GM12878 (cell line): ENCODE measurements at regions not wholly inside any gene's neighbourhood (a gene's known extent, or its start where the extent isn't known, plus 50 kb on each side); places are given as distances from the start of the nearest gene placed in this dataset.

Experiments used
- ATAC-seq: fragments of 200-7000 bp; cut with Tn5 transposase; 3 replicates; pipeline ENCODE4 v1.9.1; 2020; ENCODE audit warnings: mild to moderate bottlenecking, moderate library complexity
- BruUV-seq: library from RNA; stranded (reverse); fragments of 400-500 nt; replicated peaks from 2 replicates; lab custom pipeline; 2021; lab: Mats Ljungman, UMichigan
- CTCF ChIA-PET: fragments of 300-600 bp; sonication (Branson Sonifier 250); formaldehyde crosslinking; extraction: SDS; loops from one replicate; lab custom pipeline; 2021; ENCODE audit warnings: inconsistent platforms; lab: Yijun Ruan, JAX
- POLR2A ChIA-PET: fragments of 350-600 bp; formaldehyde crosslinking; extraction: SDS; loops from one replicate; lab custom pipeline; 2021; ENCODE audit warnings: inconsistent platforms; lab: Charles Lee
- RAD21 ChIA-PET: fragments of 300-600 bp; sonication (Branson Sonifier 250); formaldehyde crosslinking; loops from one replicate; lab custom pipeline; 2023; ENCODE audit warnings: antibody characterized with exemption; ENCODE audit not compliant: unreplicated experiment; lab: Charles Lee
- SMC1A ChIA-PET: fragments of 300-600 bp; sonication (Branson Sonifier 250); formaldehyde crosslinking; loops from one replicate; lab custom pipeline; 2023; ENCODE audit not compliant: unreplicated experiment, uncharacterized antibody; lab: Charles Lee
- DNase-seq: peaks from one replicate; pipeline ENCODE4 v3.0.0-alpha.2; 2011; ENCODE audit warnings: low read depth, low spot score
- FAIRE-seq: peaks from 3 replicates; lab custom pipeline; 2011; peaks lifted over from hg19 to GRCh38; lab: Jason Lieb, UNC
- H2AFZ ChIP-seq: 2 replicates; pipeline ENCODE4 v1.6.0; 2011; ENCODE audit warnings: low read depth, low read length, control low read depth; ENCODE audit not compliant: control insufficient read depth
- H3K27ac ChIP-seq: 2 replicates; pipeline ENCODE4 v1.5.1; 2011; ENCODE audit warnings: control low read depth; ENCODE audit not compliant: control insufficient read depth, insufficient read depth
- H3K27me3 ChIP-seq, 2 experiments: replicated peaks in 1 of 2; 2 replicates each; pipeline versions ENCODE4 v1.6.0 to v1.6.1; 2011; ENCODE audit warnings: low read length in 1 of 2; ENCODE audit not compliant: control insufficient read depth in 2 of 2, insufficient read depth in 2 of 2
- H3K36me3 ChIP-seq, 2 experiments: 2 replicates each; pipeline ENCODE4 v1.5.1; 2011; ENCODE audit warnings: low read length in 1 of 2; ENCODE audit not compliant: control insufficient read depth in 2 of 2, insufficient read depth in 2 of 2
- H3K4me1 ChIP-seq: 2 replicates; pipeline ENCODE4 v1.6.1; 2011; ENCODE audit warnings: mild to moderate bottlenecking, low read length, moderate library complexity, mixed read lengths; ENCODE audit not compliant: control insufficient read depth, insufficient read depth
- H3K4me2 ChIP-seq: 2 replicates; pipeline ENCODE4 v1.6.0; 2011; ENCODE audit warnings: control low read depth; ENCODE audit not compliant: control insufficient read depth, insufficient read depth
- H3K4me3 ChIP-seq: fragments of 200-600 bp; sonication (generic); 2 replicates; pipeline ENCODE4 v1.5.1; 2016
- H3K79me2 ChIP-seq: 2 replicates; pipeline ENCODE4 v1.6.0; 2011; ENCODE audit warnings: low read length; ENCODE audit not compliant: control insufficient read depth, insufficient read depth
- H3K9ac ChIP-seq: 2 replicates; pipeline ENCODE4 v1.8.0; 2011; ENCODE audit warnings: low read length, control low read depth, mixed read lengths; ENCODE audit not compliant: control insufficient read depth, insufficient read depth
- H3K9me3 ChIP-seq: replicated peaks from 3 replicates; pipeline ENCODE4 v1.5.1; 2011; ENCODE audit warnings: mild to moderate bottlenecking, low read length; ENCODE audit not compliant: control insufficient read depth, insufficient read depth
- H4K20me1 ChIP-seq: 2 replicates; pipeline ENCODE4 v1.6.0; 2011; ENCODE audit not compliant: control insufficient read depth, insufficient read depth
- HDGF ChIP-seq: fragments of 450-650 bp; IDR thresholded peaks from 2 replicates; pipeline ENCODE4 v1.6.1; 2016; ENCODE audit warnings: antibody characterized with exemption
- MYB ChIP-seq: fragments of 150-350 bp; IDR thresholded peaks from 2 replicates; pipeline ENCODE4 v1.6.1; 2014; ENCODE audit warnings: mild to moderate bottlenecking, low read depth, low read length, borderline replicate concordance
- SPI1 ChIP-seq: IDR thresholded peaks from 2 replicates; pipeline ENCODE4 v1.6.1; 2011; ENCODE audit warnings: low read depth, mild to moderate bottlenecking, low read length, moderate library complexity, borderline replicate concordance; ENCODE audit not compliant: insufficient read depth
- YBX1 ChIP-seq: fragments of 450-650 bp; IDR thresholded peaks from 2 replicates; pipeline ENCODE4 v1.6.1; 2016; ENCODE audit warnings: antibody characterized with exemption
- ZNF384 ChIP-seq: IDR thresholded peaks from 2 replicates; pipeline ENCODE4 v1.6.1; 2012; ENCODE audit warnings: low read depth, mild to moderate bottlenecking, low read length, improper control_type of control experiment, borderline replicate concordance
- ZZZ3 ChIP-seq: IDR thresholded peaks from 2 replicates; pipeline ENCODE4 v1.6.1; 2011; ENCODE audit warnings: low read depth; ENCODE audit not compliant: control insufficient read depth, insufficient read length
- WGBS: methylation state at CpG from one replicate; pipeline ENCODE4 v1.1.6; 2016; ENCODE audit warnings: low lambda C conversion rate; ENCODE audit not compliant: insufficient replicate concordance, insufficient coverage; ENCODE audit errors: missing lambda C conversion rate; 5-methylcytosine and 5-hydroxymethylcytosine counted together
- in situ Hi-C: fragments of 300-500 bp; cut with MboI; formaldehyde crosslinking; loops from 9 replicates; pipeline ENCODE4 v1.14.3; 2018; ENCODE audit warnings: mixed read lengths
- intact Hi-C: fragments of 100-400 bp; cut with micrococcal nuclease; formaldehyde crosslinking; loops from one replicate; pipeline ENCODE4 v1.14.2; 2022; ENCODE audit not compliant: unreplicated experiment
- TF ChIP-seq, protein P1 (sequence below): fragments of 450-650 bp; IDR thresholded peaks from 2 replicates; pipeline ENCODE4 v1.6.1; 2017; ENCODE audit warnings: mild to moderate bottlenecking, low read depth, inconsistent platforms; ENCODE audit not compliant: poor library complexity, severe bottlenecking

DNA sequence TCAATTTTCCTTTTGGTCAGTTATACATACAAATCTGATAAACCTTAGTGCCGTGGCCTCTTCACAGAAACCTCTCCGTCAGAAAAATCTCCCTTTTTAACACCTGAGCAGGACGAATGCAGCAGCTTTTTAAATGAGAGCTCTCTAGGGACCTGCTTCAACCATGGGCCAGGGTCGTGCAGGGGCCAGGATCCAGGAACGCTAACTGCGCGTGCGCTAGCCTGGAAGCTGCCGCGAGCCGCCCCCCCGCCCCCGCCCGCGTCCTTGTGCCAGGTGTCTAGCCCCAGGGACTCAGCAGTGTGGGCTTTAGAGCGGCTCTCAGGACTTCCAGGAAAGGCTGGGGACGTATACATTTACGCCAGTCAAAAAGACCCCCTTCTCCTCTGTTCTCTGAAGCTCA, 136.8 kb upstream of the FMN2 start:
- no peak overlapping the region for H3K4me2 ChIP-seq
- 42% methylated on average over 16 of the region's 18 CpGs for WGBS
- no peaks in the 10 kb centered on the region for H3K36me3 ChIP-seq
- no peaks in the 10 kb centered on the region for H3K79me2 ChIP-seq
- no peak overlapping the region for H2AFZ ChIP-seq
- CTCF ChIA-PET: no interaction called here
- H3K27me3 ChIP-seq: no peaks in the 10 kb centered on the region
- no peaks in the 10 kb centered on the region for H3K4me1 ChIP-seq
- no peak overlapping the region for H3K4me3 ChIP-seq
- DNase-seq (no peak), ATAC-seq (no peak), FAIRE-seq (no peak)
- POLR2A ChIA-PET: no interaction called here
- H3K27ac ChIP-seq: no peak overlapping the region
- intact Hi-C loops: no loop called here
- no peak overlapping the region for H3K9ac ChIP-seq
- no peak for TF ChIP-seq SPI1
- no peak for TF ChIP-seq MYB
- no peak for TF ChIP-seq ZNF384
- TF ChIP-seq YBX1: no peak
- TF ChIP-seq ZZZ3: no peak
- no peak for TF ChIP-seq HDGF
- TF ChIP-seq, protein P1, sequence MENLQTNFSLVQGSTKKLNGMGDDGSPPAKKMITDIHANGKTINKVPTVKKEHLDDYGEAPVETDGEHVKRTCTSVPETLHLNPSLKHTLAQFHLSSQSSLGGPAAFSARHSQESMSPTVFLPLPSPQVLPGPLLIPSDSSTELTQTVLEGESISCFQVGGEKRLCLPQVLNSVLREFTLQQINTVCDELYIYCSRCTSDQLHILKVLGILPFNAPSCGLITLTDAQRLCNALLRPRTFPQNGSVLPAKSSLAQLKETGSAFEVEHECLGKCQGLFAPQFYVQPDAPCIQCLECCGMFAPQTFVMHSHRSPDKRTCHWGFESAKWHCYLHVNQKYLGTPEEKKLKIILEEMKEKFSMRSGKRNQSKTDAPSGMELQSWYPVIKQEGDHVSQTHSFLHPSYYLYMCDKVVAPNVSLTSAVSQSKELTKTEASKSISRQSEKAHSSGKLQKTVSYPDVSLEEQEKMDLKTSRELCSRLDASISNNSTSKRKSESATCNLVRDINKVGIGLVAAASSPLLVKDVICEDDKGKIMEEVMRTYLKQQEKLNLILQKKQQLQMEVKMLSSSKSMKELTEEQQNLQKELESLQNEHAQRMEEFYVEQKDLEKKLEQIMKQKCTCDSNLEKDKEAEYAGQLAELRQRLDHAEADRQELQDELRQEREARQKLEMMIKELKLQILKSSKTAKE: no peak
- in situ Hi-C loops: no loop called here
- no peaks in the 10 kb centered on the region for H4K20me1 ChIP-seq
- BruUV-seq: no TSS peak
- RAD21 ChIA-PET: no interaction called here
- SMC1A ChIA-PET: interaction anchor here (1.2 kb wide), 1 partner anchor 50 kb away, joined by 3 read pairs; no protein-coding TSS in a partner anchor
- H3K9me3 ChIP-seq: no peaks in the 10 kb centered on the region
